Endothelial cell of umbilical vein (primary cell): ENCODE measurements at regions not wholly inside any gene's neighbourhood (a gene's known extent, or its start where the extent isn't known, plus 50 kb on each side); places are given as distances from the start of the nearest gene placed in this dataset.

Source experiments
- BruUV-seq: library from RNA; stranded (reverse); fragments of 400-500 nt; replicated peaks from 2 replicates; lab custom pipeline; 2021; lab: Mats Ljungman, UMichigan
- CTCF ChIA-PET: fragments of 300-600, 350-600 bp; sonication (Branson Sonifier 250); formaldehyde crosslinking; loops from one replicate; lab custom pipeline; 2021; ENCODE audit warnings: antibody characterized with exemption, inconsistent platforms; lab: Charles Lee
- POLR2A ChIA-PET: fragments of 300-600, 350-600 bp; sonication (Branson Sonifier 250); formaldehyde crosslinking; loops from one replicate; lab custom pipeline; 2021; ENCODE audit warnings: antibody characterized with exemption, inconsistent platforms; lab: Charles Lee
- DNase-seq: peaks from one replicate; pipeline ENCODE4 v3.0.0-alpha.2; 2011; ENCODE audit warnings: low read depth, low spot score
- FAIRE-seq: peaks from 2 replicates; lab custom pipeline; 2011; peaks lifted over from hg19 to GRCh38; lab: Jason Lieb, UNC
- H2AFZ ChIP-seq: 2 replicates; pipeline ENCODE4 v1.6.0; 2012; ENCODE audit warnings: low read depth, low read length, control low read depth, inconsistent platforms
- H3K27ac ChIP-seq: 2 replicates; pipeline ENCODE4 v1.5.1; 2011; ENCODE audit warnings: low read depth, mild to moderate bottlenecking, control low read depth, low read length, moderate library complexity; ENCODE audit not compliant: insufficient read depth
- H3K27me3 ChIP-seq, 2 experiments: 2 replicates each; pipeline versions ENCODE4 v1.6.0 to v1.6.1; 2011; ENCODE audit warnings: low read length in 2 of 2, mixed read lengths in 1 of 2; ENCODE audit not compliant: control insufficient read depth in 2 of 2, insufficient read depth in 2 of 2
- H3K36me3 ChIP-seq, 2 experiments: 2 replicates in 1 of 2; 3 replicates in 1 of 2; pipeline ENCODE4 v1.5.1; 2011; ENCODE audit warnings: low read length in 2 of 2, mild to moderate bottlenecking in 1 of 2, moderate library complexity in 1 of 2; ENCODE audit not compliant: control insufficient read depth in 2 of 2, insufficient read depth in 2 of 2; ENCODE audit errors: extremely low read depth in 1 of 2
- H3K4me1 ChIP-seq: 3 replicates; pipeline ENCODE4 v1.5.1; 2011; ENCODE audit warnings: mild to moderate bottlenecking, low read length; ENCODE audit not compliant: control insufficient read depth, insufficient read depth; ENCODE audit errors: extremely low read depth
- H3K4me2 ChIP-seq: 2 replicates; pipeline ENCODE4 v1.6.1; 2011; ENCODE audit warnings: low read length, control low read depth, mixed read lengths; ENCODE audit not compliant: insufficient read depth
- H3K4me3 ChIP-seq, 3 experiments: fragments of 200-600 bp in 1 of 3; sonication (generic), shearing (Covaris generic) in 1 of 3; replicated peaks in 1 of 3; 2 replicates each; pipeline ENCODE4 v1.5.1; 2011 to 2016; ENCODE audit warnings: control low read depth in 3 of 3, low read length in 3 of 3, mild to moderate bottlenecking in 2 of 3, inconsistent platforms in 1 of 3, low read depth in 1 of 3, moderate library complexity in 1 of 3; ENCODE audit not compliant: insufficient read depth in 1 of 3
- H3K79me2 ChIP-seq: 2 replicates; pipeline ENCODE4 v1.6.0; 2012; ENCODE audit warnings: low read length, inconsistent platforms; ENCODE audit not compliant: control insufficient read depth, insufficient read depth
- H3K9ac ChIP-seq: replicated peaks from 2 replicates; pipeline ENCODE3; 2011; ENCODE audit warnings: low read length, control low read depth; ENCODE audit not compliant: insufficient read depth; ENCODE audit errors: extremely low read depth
- H3K9me1 ChIP-seq: replicated peaks from 3 replicates; pipeline ENCODE4 v1.6.0; 2011; ENCODE audit warnings: mild to moderate bottlenecking, low read length; ENCODE audit not compliant: control insufficient read depth, insufficient read depth; ENCODE audit errors: extremely low read depth
- H3K9me3 ChIP-seq: replicated peaks from 2 replicates; pipeline ENCODE4 v1.5.1; 2012; ENCODE audit warnings: low read length, inconsistent platforms; ENCODE audit not compliant: control insufficient read depth, insufficient read depth
- H4K20me1 ChIP-seq: replicated peaks from 2 replicates; pipeline ENCODE3; 2011; ENCODE audit warnings: mild to moderate bottlenecking, low read length; ENCODE audit not compliant: control insufficient read depth, insufficient read depth; ENCODE audit errors: extremely low read depth
- EZH2 ChIP-seq: IDR thresholded peaks from 2 replicates; pipeline ENCODE4 v1.6.1; 2012; ENCODE audit warnings: borderline replicate concordance, low read depth, mild to moderate bottlenecking, moderate library complexity, low read length, inconsistent platforms; ENCODE audit not compliant: severe bottlenecking
- FOS ChIP-seq: IDR thresholded peaks from 2 replicates; pipeline ENCODE4 v1.6.1; 2011; ENCODE audit warnings: mild to moderate bottlenecking, low read length, moderate library complexity, borderline replicate concordance; ENCODE audit not compliant: insufficient read depth
- GATA2 ChIP-seq: IDR thresholded peaks from 2 replicates; pipeline ENCODE4 v1.7.0; 2011; ENCODE audit warnings: low read depth, mild to moderate bottlenecking, moderate library complexity, mixed read lengths, low read length; ENCODE audit not compliant: insufficient read length, insufficient read depth
- JUN ChIP-seq: IDR thresholded peaks from 2 replicates; pipeline ENCODE4 v1.6.1; 2011; ENCODE audit warnings: borderline replicate concordance, low read depth; ENCODE audit not compliant: insufficient read length, insufficient read depth
- MYC ChIP-seq: IDR thresholded peaks from one replicate; pipeline ENCODE4 v1.6.1; 2011; ENCODE audit warnings: mild to moderate bottlenecking, low read depth, low read length
- POLR2A ChIP-seq: IDR thresholded peaks from 2 replicates; pipeline ENCODE4 v1.6.1; 2012; ENCODE audit warnings: low read depth, mild to moderate bottlenecking, control low read depth, low read length
- POLR2AphosphoS5 ChIP-seq: IDR thresholded peaks from 2 replicates; pipeline ENCODE4 v1.6.1; 2012; ENCODE audit warnings: low read depth, mild to moderate bottlenecking, control low read depth, low read length, moderate library complexity; ENCODE audit not compliant: insufficient read depth
- dilution Hi-C: fragments of 300-500 bp; cut with MboI; formaldehyde crosslinking; loops from one replicate; pipeline ENCODE4 v1.15.0; 2019; ENCODE audit warnings: low sequenced_read_pairs; ENCODE audit not compliant: extremely low pct_ligation_motif_present
- intact Hi-C: fragments of 100-400 bp; cut with micrococcal nuclease; formaldehyde crosslinking; loops from one replicate; pipeline ENCODE4 v1.10.0; 2022
- TF ChIP-seq, protein P1 (sequence below): IDR thresholded peaks from 2 replicates; pipeline ENCODE4 v1.6.1; 2011; ENCODE audit not compliant: insufficient read depth, insufficient read length
- TF ChIP-seq, protein P2 (sequence below), 2 donors: IDR thresholded peaks; 1 replicate in 1 of 2; 2 replicates in 1 of 2; pipeline ENCODE4 v1.5.1; 2011; ENCODE audit warnings: low read length in 2 of 2, mild to moderate bottlenecking in 2 of 2, moderate library complexity in 2 of 2, control low read depth in 1 of 2, inconsistent platforms in 1 of 2, low read depth in 1 of 2; ENCODE audit not compliant: insufficient read depth in 1 of 2; ENCODE audit errors: extremely low read depth in 1 of 2

DNA sequence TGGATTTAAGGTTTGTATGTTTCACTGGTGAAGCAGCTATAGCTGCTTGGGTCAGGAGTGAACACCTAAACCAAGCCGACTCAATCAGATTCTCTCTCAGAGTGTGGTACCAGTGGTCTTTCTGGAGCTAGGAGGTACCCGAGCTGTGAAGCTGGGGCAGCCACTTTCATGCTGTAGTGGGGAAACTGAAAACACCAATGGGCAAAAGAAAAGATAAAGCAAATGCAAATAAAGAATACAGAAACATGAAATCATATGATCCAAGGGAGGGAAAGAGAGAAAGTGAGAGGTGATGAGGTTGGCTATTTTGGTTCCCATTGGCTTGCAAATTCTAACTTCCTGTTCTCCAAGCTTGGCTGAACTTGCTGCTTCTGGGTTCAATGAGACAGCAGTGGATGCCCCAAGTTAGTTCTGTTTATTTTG is 212.3 kb upstream of the CFAP20DC start:
- H3K36me3 ChIP-seq, result no peaks in the 10 kb centered on the region
- no peak overlapping the region for H3K4me3 ChIP-seq
- H3K9me3 ChIP-seq, result no peaks in the 10 kb centered on the region
- TF ChIP-seq FOS (no peak), POLR2A (no peak), GATA2 (no peak), JUN (no peak), EZH2 (no peak), MYC (no peak), POLR2AphosphoS5 (no peak)
- TF ChIP-seq, protein P1, sequence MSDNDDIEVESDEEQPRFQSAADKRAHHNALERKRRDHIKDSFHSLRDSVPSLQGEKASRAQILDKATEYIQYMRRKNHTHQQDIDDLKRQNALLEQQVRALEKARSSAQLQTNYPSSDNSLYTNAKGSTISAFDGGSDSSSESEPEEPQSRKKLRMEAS, result no peak
- TF ChIP-seq, protein P2, sequence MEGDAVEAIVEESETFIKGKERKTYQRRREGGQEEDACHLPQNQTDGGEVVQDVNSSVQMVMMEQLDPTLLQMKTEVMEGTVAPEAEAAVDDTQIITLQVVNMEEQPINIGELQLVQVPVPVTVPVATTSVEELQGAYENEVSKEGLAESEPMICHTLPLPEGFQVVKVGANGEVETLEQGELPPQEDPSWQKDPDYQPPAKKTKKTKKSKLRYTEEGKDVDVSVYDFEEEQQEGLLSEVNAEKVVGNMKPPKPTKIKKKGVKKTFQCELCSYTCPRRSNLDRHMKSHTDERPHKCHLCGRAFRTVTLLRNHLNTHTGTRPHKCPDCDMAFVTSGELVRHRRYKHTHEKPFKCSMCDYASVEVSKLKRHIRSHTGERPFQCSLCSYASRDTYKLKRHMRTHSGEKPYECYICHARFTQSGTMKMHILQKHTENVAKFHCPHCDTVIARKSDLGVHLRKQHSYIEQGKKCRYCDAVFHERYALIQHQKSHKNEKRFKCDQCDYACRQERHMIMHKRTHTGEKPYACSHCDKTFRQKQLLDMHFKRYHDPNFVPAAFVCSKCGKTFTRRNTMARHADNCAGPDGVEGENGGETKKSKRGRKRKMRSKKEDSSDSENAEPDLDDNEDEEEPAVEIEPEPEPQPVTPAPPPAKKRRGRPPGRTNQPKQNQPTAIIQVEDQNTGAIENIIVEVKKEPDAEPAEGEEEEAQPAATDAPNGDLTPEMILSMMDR (IDR thresholded peaks at IDR 0.05; ENCODE audit: extremely low read depth in 1 of 2, insufficient read depth in 1 of 2, low read depth in 1 of 2, low read length in 2 of 2), result no peak
- no peaks in the 10 kb centered on the region for H3K27me3 ChIP-seq
- H3K9me1 ChIP-seq, result no peaks in the 10 kb centered on the region
- H3K27ac ChIP-seq, result no peak overlapping the region
- POLR2A ChIA-PET, result no interaction called here
- H2AFZ ChIP-seq, result no peak overlapping the region
- DNase-seq, result no peak
- dilution Hi-C loops (no loop called here), intact Hi-C loops (no loop called here)
- no peaks in the 10 kb centered on the region for H3K4me1 ChIP-seq
- BruUV-seq, result no TSS peak
- FAIRE-seq, result no peak
- H3K9ac ChIP-seq, result no peak overlapping the region
- CTCF ChIA-PET, result no interaction called here
- H3K79me2 ChIP-seq, result no peaks in the 10 kb centered on the region
- no peak overlapping the region for H3K4me2 ChIP-seq
- H4K20me1 ChIP-seq, result no peaks in the 10 kb centered on the region
